ENCODE measurements at regions not wholly inside any gene's neighbourhood (a gene's known extent, or its start where the extent isn't known, plus 50 kb on each side); places are given as distances from the start of the nearest gene placed in this dataset.

DNA sequence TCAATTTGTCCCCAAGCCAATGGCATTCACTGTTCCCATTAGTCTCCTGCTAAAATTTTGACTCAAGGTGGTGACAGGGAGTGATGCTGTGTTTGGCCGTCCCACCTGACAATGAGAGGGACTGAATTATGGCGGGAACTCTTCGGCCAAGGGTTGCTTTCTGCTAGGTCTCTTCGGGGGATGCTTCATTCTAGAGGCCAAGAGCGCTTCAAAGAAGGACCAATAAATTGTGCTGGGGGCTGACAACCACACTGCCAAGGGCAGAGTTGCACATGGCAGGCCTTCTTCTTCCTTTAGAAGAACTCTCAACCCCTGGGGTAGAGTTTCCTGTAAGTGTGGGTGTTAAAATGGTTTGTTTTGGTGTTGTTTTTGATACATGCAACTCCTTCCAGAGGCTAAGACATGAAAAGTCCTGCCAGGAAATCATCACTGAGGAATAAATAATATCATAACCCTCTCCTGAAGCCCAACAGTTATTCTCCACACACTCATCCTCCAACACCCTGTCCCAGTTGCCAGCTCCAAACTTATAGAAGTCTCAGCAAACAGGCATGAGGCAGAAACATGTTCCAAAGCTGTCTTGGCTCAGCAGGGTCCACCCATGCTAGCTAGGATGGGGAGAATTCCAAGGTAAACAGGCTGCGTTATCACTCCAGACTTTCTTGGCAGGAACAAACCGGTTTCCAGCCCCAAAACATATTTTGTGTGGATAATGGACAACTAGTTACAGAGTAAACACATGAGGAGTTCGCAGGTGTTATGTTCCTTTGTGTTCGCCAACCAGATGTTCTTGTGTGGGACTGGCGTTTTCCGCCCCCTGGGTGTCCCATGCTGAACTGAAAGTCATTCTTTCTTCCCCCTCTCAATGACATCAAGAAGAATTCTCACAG is 396.7 kb upstream of the RGMA start:
- H3K9me3 ChIP-seq: no peaks in the 10 kb centered on the region
- H3K27ac ChIP-seq: no peak overlapping the region
- no peaks in the 10 kb centered on the region for H3K4me1 ChIP-seq (ENCODE audit: control insufficient read depth in 1 of 2, insufficient read depth in 1 of 2, low read depth in 1 of 2, low read length in 1 of 2)
- H3K4me3 ChIP-seq (ENCODE audit: low read depth in 1 of 2, low read length in 1 of 2): no peak overlapping the region
- TF ChIP-seq, protein P1, sequence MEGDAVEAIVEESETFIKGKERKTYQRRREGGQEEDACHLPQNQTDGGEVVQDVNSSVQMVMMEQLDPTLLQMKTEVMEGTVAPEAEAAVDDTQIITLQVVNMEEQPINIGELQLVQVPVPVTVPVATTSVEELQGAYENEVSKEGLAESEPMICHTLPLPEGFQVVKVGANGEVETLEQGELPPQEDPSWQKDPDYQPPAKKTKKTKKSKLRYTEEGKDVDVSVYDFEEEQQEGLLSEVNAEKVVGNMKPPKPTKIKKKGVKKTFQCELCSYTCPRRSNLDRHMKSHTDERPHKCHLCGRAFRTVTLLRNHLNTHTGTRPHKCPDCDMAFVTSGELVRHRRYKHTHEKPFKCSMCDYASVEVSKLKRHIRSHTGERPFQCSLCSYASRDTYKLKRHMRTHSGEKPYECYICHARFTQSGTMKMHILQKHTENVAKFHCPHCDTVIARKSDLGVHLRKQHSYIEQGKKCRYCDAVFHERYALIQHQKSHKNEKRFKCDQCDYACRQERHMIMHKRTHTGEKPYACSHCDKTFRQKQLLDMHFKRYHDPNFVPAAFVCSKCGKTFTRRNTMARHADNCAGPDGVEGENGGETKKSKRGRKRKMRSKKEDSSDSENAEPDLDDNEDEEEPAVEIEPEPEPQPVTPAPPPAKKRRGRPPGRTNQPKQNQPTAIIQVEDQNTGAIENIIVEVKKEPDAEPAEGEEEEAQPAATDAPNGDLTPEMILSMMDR (IDR thresholded peaks at IDR 0.05): no peak
- no peaks in the 10 kb centered on the region for H3K27me3 ChIP-seq
- no peaks in the 10 kb centered on the region for H3K36me3 ChIP-seq

DNA sequence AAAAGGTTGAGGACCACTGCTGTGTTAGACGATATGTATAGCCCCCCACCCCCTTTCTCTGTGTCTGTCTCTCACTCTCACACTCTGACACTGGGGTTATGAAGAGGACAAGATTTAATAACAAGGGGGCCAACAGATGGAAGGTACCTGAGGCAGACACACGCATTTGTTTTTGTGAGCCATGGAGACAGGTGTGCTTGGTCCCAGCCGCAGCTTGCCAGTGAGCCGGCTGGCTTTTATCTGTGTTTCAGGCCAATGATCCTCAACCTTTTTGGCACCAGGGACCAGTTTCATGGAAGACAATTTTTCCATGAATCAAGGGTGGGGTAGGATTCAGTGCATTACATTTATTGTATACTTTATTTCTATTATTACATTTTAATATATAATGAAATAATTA is 394.9 kb upstream of the RGMA start:
- H3K36me3 ChIP-seq: no peaks in the 10 kb centered on the region
- peaks cover 4% of the 10 kb centered on the region for H3K27me3 ChIP-seq
- no peaks in the 10 kb centered on the region for H3K4me1 ChIP-seq (ENCODE audit: control insufficient read depth in 1 of 2, insufficient read depth in 1 of 2, low read depth in 1 of 2, low read length in 1 of 2)
- no peaks in the 10 kb centered on the region for H3K9me3 ChIP-seq
- H3K27ac ChIP-seq: no peak overlapping the region
- no peak overlapping the region for H3K4me3 ChIP-seq (ENCODE audit: low read depth in 1 of 2, low read length in 1 of 2)
- TF ChIP-seq, protein P1 (IDR thresholded peaks at IDR 0.05): no peak

DNA sequence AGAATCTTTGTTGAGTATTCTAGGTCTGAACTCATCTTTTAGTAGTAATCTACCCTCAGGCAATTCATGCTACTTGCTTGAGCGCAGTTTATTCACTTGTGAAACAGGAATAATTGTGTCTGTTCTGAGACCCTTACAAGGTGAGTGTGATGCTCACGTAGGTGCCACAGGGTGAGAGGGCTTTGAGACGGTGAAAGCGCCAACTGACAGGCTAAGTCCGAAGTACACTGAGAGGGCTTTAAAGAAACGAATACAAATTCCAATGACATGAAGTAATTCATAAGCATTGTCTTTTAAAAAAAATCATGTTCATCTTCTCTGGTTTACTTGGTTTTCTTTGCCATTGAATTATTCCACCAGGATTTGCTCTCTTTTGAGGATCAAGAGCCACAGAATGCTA is 393.7 kb upstream of the RGMA start:
- Histone ChIP-seq H3K27ac (no peak overlapping the region), H3K36me3 (no peaks in the 10 kb centered on the region), H3K4me1 (ENCODE audit: control insufficient read depth in 1 of 2, insufficient read depth in 1 of 2, low read depth in 1 of 2, low read length in 1 of 2) (no peaks in the 10 kb centered on the region), H3K4me3 (ENCODE audit: low read depth in 1 of 2, low read length in 1 of 2) (no peak overlapping the region), H3K27me3 (peaks cover 9% of the 10 kb centered on the region), H3K9me3 (no peaks in the 10 kb centered on the region)
- TF ChIP-seq, protein P1 (IDR thresholded peaks at IDR 0.05): no peak

DNA sequence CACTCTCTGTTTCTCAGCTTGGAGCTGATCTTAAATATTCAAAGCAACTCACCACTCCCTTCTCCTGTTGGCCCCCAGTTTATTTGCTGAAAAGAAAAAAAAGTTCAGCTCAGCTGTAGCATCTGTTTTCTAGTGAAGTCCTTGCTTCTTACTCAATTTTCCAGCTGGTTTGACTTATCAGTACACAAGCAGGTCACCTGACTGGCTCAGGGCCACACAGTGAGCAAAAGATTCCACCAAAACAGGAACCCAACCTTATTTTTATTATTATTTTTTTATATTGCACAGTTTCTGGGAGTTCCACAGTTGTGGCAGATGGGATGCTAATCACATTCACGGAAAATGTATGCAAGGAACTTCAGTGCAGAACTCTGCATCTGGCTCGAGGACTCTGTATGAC is 390.7 kb upstream of the RGMA start:
- no peaks in the 10 kb centered on the region for H3K9me3 ChIP-seq
- H3K4me3 ChIP-seq (ENCODE audit: low read depth in 1 of 2, low read length in 1 of 2): no peak overlapping the region
- H3K4me1 ChIP-seq (ENCODE audit: control insufficient read depth in 1 of 2, insufficient read depth in 1 of 2, low read depth in 1 of 2, low read length in 1 of 2): no peaks in the 10 kb centered on the region
- TF ChIP-seq, protein P1 (IDR thresholded peaks at IDR 0.05): no peak
- peaks cover 9% of the 10 kb centered on the region for H3K27me3 ChIP-seq
- H3K27ac ChIP-seq: no peak overlapping the region
- no peaks in the 10 kb centered on the region for H3K36me3 ChIP-seq

DNA sequence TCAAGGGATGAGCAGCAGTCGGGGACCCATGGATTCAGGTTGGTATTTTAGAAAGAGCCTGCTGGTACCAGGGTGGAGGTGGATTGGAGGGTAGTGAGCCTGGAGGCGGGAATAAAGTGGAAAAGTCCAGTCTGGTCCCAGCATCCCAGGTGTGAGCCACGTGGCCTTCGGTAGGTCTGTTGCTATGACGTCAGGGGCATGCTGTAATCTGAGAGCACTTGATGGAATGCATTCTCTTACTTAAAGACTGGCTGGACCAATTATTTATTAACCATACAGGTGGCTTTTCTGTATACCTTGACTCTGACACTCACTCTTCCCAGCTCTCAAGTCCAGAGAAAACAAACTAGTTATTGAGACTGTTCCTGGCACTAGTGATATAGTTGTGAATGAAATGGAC is 389.9 kb upstream of the RGMA start:
- no peak overlapping the region for H3K27ac ChIP-seq
- no peaks in the 10 kb centered on the region for H3K9me3 ChIP-seq
- peaks cover 12% of the 10 kb centered on the region for H3K27me3 ChIP-seq
- no peak overlapping the region for H3K4me3 ChIP-seq (ENCODE audit: low read depth in 1 of 2, low read length in 1 of 2)
- no peaks in the 10 kb centered on the region for H3K36me3 ChIP-seq
- H3K4me1 ChIP-seq (ENCODE audit: control insufficient read depth in 1 of 2, insufficient read depth in 1 of 2, low read depth in 1 of 2, low read length in 1 of 2): no peaks in the 10 kb centered on the region
- TF ChIP-seq, protein P1 (IDR thresholded peaks at IDR 0.05): no peak

Measured in neutrophil (primary cell).